GM12878 (cell line): ENCODE measurements at regions not wholly inside any gene's neighbourhood (a gene's known extent, or its start where the extent isn't known, plus 50 kb on each side); places are given as distances from the start of the nearest gene placed in this dataset.

Experiments
- ASH2L ChIP-seq: fragments of 300-600, 200-600 bp; sonication (generic); IDR thresholded peaks from 2 replicates; pipeline ENCODE4 v1.6.1; 2017; ENCODE audit warnings: low read depth, mild to moderate bottlenecking, borderline replicate concordance
- BCL11A ChIP-seq: IDR thresholded peaks from 2 replicates; pipeline ENCODE4 v1.6.1; 2011; ENCODE audit warnings: low read depth, low read length
- CBFB ChIP-seq: IDR thresholded peaks from 2 replicates; pipeline ENCODE4 v1.6.1; 2016; ENCODE audit warnings: antibody characterized with exemption, low read depth
- CTCF ChIP-seq, 3 experiments: IDR thresholded peaks in 2 of 3; conservative IDR thresholded peaks in 1 of 3; 2 replicates each; pipeline ENCODE4 v1.5.1; 2011; ENCODE audit warnings: low read depth in 3 of 3, low read length in 3 of 3, mild to moderate bottlenecking in 3 of 3, control low read depth in 2 of 3, moderate library complexity in 2 of 3, inconsistent platforms in 1 of 3, mixed read lengths in 1 of 3; ENCODE audit not compliant: control insufficient read depth in 2 of 3, insufficient read depth in 1 of 3; ENCODE audit errors: extremely low read depth in 1 of 3
- EP300 ChIP-seq, 2 experiments: fragments of 150-350 bp in 1 of 2; IDR thresholded peaks; 2 replicates each; pipeline ENCODE4 v1.6.1; 2011 to 2012; ENCODE audit warnings: low read depth in 2 of 2, low read length in 2 of 2, borderline replicate concordance in 1 of 2, improper control_type of control experiment in 1 of 2, inconsistent platforms in 1 of 2; ENCODE audit not compliant: control insufficient read depth in 1 of 2
- FOXM1 ChIP-seq: IDR thresholded peaks from 2 replicates; pipeline ENCODE4 v1.6.1; 2012; ENCODE audit warnings: low read depth, mild to moderate bottlenecking, inconsistent platforms, low read length, moderate library complexity
- HDAC2 ChIP-seq: fragments of 200-600 bp; sonication (generic); IDR thresholded peaks from 2 replicates; pipeline ENCODE4 v1.6.1; 2017
- POLR2A ChIP-seq: IDR thresholded peaks from 2 replicates; pipeline ENCODE4 v1.6.1; 2011; ENCODE audit warnings: low read depth, mild to moderate bottlenecking, low read length
- SUZ12 ChIP-seq: fragments of 200-600 bp; sonication (generic); IDR thresholded peaks from one replicate; pipeline ENCODE4 v1.6.1; 2018; ENCODE audit warnings: antibody characterized with exemption, mild to moderate bottlenecking; ENCODE audit not compliant: unreplicated experiment
- TF ChIP-seq, protein P1 (sequence below): IDR thresholded peaks from 2 replicates; pipeline ENCODE4 v1.6.1; 2012; ENCODE audit warnings: low read depth, low read length, improper control_type of control experiment

- TF ChIP-seq CBFB (no peak), CTCF (IDR thresholded peaks at IDR 0.05 in 2 of 3, conservative IDR thresholded peaks at IDR 0.05 in 1 of 3; ENCODE audit: control insufficient read depth in 2 of 3, extremely low read depth in 1 of 3, insufficient read depth in 1 of 3, low read depth in 3 of 3, low read length in 3 of 3) (no peak), HDAC2 (no peak), FOXM1 (no peak), BCL11A (no peak), ASH2L (no peak), EP300 (IDR thresholded peaks at IDR 0.05; ENCODE audit: borderline replicate concordance in 1 of 2, control insufficient read depth in 1 of 2, low read depth in 2 of 2, low read length in 2 of 2) (no peak), SUZ12 (no peak), POLR2A (no peak)
- TF ChIP-seq, protein P1, sequence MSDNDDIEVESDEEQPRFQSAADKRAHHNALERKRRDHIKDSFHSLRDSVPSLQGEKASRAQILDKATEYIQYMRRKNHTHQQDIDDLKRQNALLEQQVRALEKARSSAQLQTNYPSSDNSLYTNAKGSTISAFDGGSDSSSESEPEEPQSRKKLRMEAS, result no peak
Measured at GRCh38 chr19:20307127-20307526, 140.1 kb downstream of the ZNF486 start.
